Smooth muscle cell (in vitro differentiated cells): ENCODE measurements at regions not wholly inside any gene's neighbourhood (a gene's known extent, or its start where the extent isn't known, plus 50 kb on each side); places are given as distances from the start of the nearest gene placed in this dataset.

ENCODE experiments used
- DNase-seq: peaks from one replicate; lab custom pipeline; 2025; ENCODE audit not compliant: unreplicated experiment; lab: John Stamatoyannopoulos, UW
- H2AFZ ChIP-seq: fragments of 200-600 bp; sonication (generic); 2 replicates; pipeline ENCODE4 v1.6.0; 2016; ENCODE audit warnings: antibody characterized with exemption, low read depth, mild to moderate bottlenecking
- H3F3A ChIP-seq: fragments of 200-600 bp; sonication (generic); 2 replicates; pipeline ENCODE4 v1.6.0; 2017; ENCODE audit warnings: antibody characterized with exemption, low read depth
- H3K27ac ChIP-seq: fragments of 200-600 bp; sonication (generic); 2 replicates; pipeline ENCODE4 v1.5.1; 2016; ENCODE audit warnings: low read depth, mild to moderate bottlenecking
- H3K27me3 ChIP-seq: fragments of 200-600 bp; sonication (generic); 2 replicates; pipeline ENCODE4 v1.6.1; 2016; ENCODE audit warnings: low read depth, mild to moderate bottlenecking
- H3K36me3 ChIP-seq: fragments of 200-600 bp; sonication (generic); 2 replicates; pipeline ENCODE4 v1.5.1; 2016; ENCODE audit warnings: low read depth
- H3K4me1 ChIP-seq: fragments of 200-600 bp; sonication (generic); 2 replicates; pipeline ENCODE4 v1.5.1; 2016; ENCODE audit warnings: low read depth
- H3K4me2 ChIP-seq: fragments of 200-600 bp; sonication (generic); 2 replicates; pipeline ENCODE4 v1.6.0; 2016; ENCODE audit warnings: mild to moderate bottlenecking
- H3K4me3 ChIP-seq: fragments of 200-600 bp; sonication (generic); 2 replicates; pipeline ENCODE4 v1.5.1; 2016; ENCODE audit warnings: mild to moderate bottlenecking
- H3K79me2 ChIP-seq: fragments of 200-600 bp; sonication (generic); 2 replicates; pipeline ENCODE4 v1.6.0; 2016; ENCODE audit warnings: low read depth, mild to moderate bottlenecking
- H3K9ac ChIP-seq: fragments of 200-600 bp; sonication (generic); 2 replicates; pipeline ENCODE4 v1.6.0; 2016; ENCODE audit warnings: low read depth
- H3K9me3 ChIP-seq: fragments of 200-600 bp; sonication (generic); replicated peaks from 2 replicates; pipeline ENCODE4 v1.5.1; 2016; ENCODE audit warnings: low read depth
- H4K20me1 ChIP-seq: fragments of 200-600 bp; sonication (generic); 2 replicates; pipeline ENCODE4 v1.6.0; 2016; ENCODE audit warnings: low read depth
- WGBS: methylation state at CpG from one replicate; pipeline ENCODE4 v1.1.7; 2016; ENCODE audit warnings: low lambda C conversion rate; 5-methylcytosine and 5-hydroxymethylcytosine counted together
- TF ChIP-seq, protein P1 (sequence below): fragments of 200-600 bp; sonication (generic); IDR thresholded peaks from 2 replicates; pipeline ENCODE4 v1.5.1; 2017; ENCODE audit warnings: borderline replicate concordance, mild to moderate bottlenecking, antibody characterized with exemption; ENCODE audit not compliant: insufficient read depth, poor library complexity, severe bottlenecking

DNA sequence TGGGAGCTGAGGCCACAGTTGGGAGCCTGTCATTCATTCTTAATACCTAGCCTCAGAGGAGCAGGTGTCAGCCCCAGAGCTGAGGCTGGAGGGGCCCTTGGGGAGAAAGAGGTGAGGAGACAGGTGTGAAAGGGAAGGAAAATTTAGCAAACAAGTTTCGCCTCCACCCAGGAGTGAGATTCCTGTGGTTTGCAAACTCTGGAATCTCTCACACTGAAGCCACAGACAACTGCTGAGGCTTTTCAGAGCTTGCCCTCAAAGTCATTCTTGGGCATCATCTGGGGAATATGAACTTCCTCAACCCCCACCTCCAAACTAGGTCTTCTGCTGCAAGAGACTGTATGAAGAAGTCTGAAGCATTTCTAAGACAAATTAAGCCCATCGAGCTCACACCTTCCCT lies 589.5 kb upstream of the TBX3 start:
- Histone ChIP-seq H3K4me2 (no peak overlapping the region), H3K36me3 (no peaks in the 10 kb centered on the region), H3K9me3 (no peaks in the 10 kb centered on the region), H3K27ac (no peak overlapping the region), H3K27me3 (no peaks in the 10 kb centered on the region), H2AFZ (no peak overlapping the region), H3K9ac (no peak overlapping the region), H3F3A (no peaks in the 10 kb centered on the region), H3K4me1 (no peaks in the 10 kb centered on the region), H4K20me1 (no peaks in the 10 kb centered on the region), H3K79me2 (no peaks in the 10 kb centered on the region), H3K4me3 (no peak overlapping the region)
- no peak for DNase-seq
- 69% methylated on average over 2 of the region's 2 CpGs for WGBS
- TF ChIP-seq, protein P1, sequence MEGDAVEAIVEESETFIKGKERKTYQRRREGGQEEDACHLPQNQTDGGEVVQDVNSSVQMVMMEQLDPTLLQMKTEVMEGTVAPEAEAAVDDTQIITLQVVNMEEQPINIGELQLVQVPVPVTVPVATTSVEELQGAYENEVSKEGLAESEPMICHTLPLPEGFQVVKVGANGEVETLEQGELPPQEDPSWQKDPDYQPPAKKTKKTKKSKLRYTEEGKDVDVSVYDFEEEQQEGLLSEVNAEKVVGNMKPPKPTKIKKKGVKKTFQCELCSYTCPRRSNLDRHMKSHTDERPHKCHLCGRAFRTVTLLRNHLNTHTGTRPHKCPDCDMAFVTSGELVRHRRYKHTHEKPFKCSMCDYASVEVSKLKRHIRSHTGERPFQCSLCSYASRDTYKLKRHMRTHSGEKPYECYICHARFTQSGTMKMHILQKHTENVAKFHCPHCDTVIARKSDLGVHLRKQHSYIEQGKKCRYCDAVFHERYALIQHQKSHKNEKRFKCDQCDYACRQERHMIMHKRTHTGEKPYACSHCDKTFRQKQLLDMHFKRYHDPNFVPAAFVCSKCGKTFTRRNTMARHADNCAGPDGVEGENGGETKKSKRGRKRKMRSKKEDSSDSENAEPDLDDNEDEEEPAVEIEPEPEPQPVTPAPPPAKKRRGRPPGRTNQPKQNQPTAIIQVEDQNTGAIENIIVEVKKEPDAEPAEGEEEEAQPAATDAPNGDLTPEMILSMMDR, result no peak

DNA sequence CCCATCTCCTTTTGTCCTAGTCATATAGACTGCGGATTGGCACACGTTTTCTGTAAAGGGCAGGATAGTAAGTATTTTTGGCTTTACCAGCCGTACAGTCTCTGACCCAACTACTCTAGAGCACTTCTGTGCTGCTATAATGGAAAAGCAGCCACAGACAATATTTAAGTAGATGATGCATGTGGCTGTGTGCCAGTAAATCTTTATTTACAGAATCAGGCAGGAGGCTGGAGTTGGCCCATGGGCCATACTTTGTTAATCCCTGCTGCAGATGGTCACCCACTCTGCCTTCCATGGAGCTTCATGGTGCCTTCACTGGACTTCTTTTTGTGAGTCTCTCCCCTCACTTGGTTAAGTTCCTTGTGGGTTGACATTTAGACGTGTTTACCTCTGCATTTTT lies 584.5 kb upstream of the TBX3 start:
- Histone ChIP-seq H3K4me3 (no peak overlapping the region), H3K4me2 (no peak overlapping the region), H3K27ac (no peak overlapping the region), H3K79me2 (no peaks in the 10 kb centered on the region), H3K36me3 (no peaks in the 10 kb centered on the region), H3K4me1 (no peaks in the 10 kb centered on the region), H2AFZ (no peak overlapping the region), H3K9ac (no peak overlapping the region), H4K20me1 (no peaks in the 10 kb centered on the region), H3K9me3 (no peaks in the 10 kb centered on the region), H3K27me3 (no peaks in the 10 kb centered on the region), H3F3A (no peaks in the 10 kb centered on the region)
- TF ChIP-seq, protein P1, result no peak
- 97% methylated on average over 4 of the region's 4 CpGs for WGBS
- DNase-seq, result no peak

DNA sequence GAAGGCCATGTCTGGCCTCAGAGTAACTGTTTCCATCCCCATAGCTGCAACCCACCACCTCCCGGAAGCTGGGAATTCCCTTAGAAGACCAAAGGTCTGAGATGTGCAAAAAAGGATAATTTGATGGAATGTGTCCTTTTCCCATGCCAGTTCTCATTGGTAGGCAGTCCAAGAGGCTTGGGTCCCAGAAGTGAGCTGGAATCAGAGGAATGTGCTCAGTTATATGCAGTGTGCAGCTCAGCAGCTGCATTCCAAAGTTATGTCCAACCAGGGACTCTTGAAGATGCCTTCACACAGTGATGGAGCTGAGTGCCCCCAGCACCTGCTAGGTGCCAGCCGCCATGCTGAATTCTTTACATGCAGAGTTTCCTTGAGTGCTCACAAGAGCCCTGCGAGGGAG lies 583.9 kb upstream of the TBX3 start:
- H3K4me3 ChIP-seq, result no peak overlapping the region

DNA sequence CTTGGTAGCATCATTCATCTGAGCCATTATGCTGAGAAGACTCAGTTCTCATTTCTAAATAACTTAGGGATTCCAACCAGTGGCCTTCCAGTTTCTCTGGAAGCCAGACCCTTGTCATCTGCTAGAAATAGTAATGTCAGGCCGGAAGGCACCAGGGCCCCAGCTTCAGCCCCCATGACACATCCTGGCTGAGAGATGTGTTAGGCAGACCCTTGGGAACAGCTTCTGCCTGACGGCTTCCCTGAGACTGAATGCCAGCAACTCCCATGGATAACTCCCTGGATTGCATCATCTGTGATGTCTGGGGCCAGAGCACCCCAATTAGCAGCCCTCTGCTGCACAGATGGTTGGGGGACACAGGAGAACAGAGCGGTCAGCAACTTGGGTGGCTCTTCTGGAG lies 583.5 kb upstream of the TBX3 start:
- 61% methylated on average over 3 of the region's 3 CpGs for WGBS
- H3K9ac ChIP-seq, result no peak overlapping the region
- H3K79me2 ChIP-seq, result no peaks in the 10 kb centered on the region
- no peak for DNase-seq
- no peaks in the 10 kb centered on the region for H3K4me1 ChIP-seq
- no peak overlapping the region for H3K27ac ChIP-seq
- TF ChIP-seq, protein P1, result no peak
- H2AFZ ChIP-seq, result no peak overlapping the region
- H3K36me3 ChIP-seq, result no peaks in the 10 kb centered on the region
- H4K20me1 ChIP-seq, result no peaks in the 10 kb centered on the region
- H3F3A ChIP-seq, result no peaks in the 10 kb centered on the region
- no peak overlapping the region for H3K4me3 ChIP-seq
- H3K4me2 ChIP-seq, result no peak overlapping the region
- H3K27me3 ChIP-seq, result no peaks in the 10 kb centered on the region
- H3K9me3 ChIP-seq, result no peaks in the 10 kb centered on the region

More for the DNA sequence above, 583.9 kb upstream of the TBX3 start:
- H2AFZ ChIP-seq, result no peak overlapping the region
- no peak overlapping the region for H3K9ac ChIP-seq
- H3K27ac ChIP-seq, result no peak overlapping the region
- H3K36me3 ChIP-seq, result no peaks in the 10 kb centered on the region
- H3K79me2 ChIP-seq, result no peaks in the 10 kb centered on the region
- 78% methylated on average over 3 of the region's 3 CpGs for WGBS
- no peaks in the 10 kb centered on the region for H4K20me1 ChIP-seq
- no peak for DNase-seq
- no peaks in the 10 kb centered on the region for H3K27me3 ChIP-seq
- no peaks in the 10 kb centered on the region for H3K9me3 ChIP-seq
- TF ChIP-seq, protein P1, result no peak
- no peak overlapping the region for H3K4me2 ChIP-seq
- H3K4me1 ChIP-seq, result no peaks in the 10 kb centered on the region
- H3F3A ChIP-seq, result no peaks in the 10 kb centered on the region
